ENCODE measurements at regions not wholly inside any gene's neighbourhood (a gene's known extent, or its start where the extent isn't known, plus 50 kb on each side); places are given as distances from the start of the nearest gene placed in this dataset.

- DNase-seq = no peak
These were observed 51.0 kb upstream of the PCBP1 start for GRCh38 chr2:70036290-70036689.

GRCh38 chr2:70035344-70035844 lies 51.9 kb upstream of the PCBP1 start:
- no peak for DNase-seq

- no peak for DNase-seq
These were observed 56.4 kb upstream of the PCBP1 start for GRCh38 chr2:70030724-70031420.

GRCh38 chr2:70029814-70030409 lies 57.4 kb upstream of the PCBP1 start:
- peak; percentile 22 to 74 for DNase-seq

- DNase-seq = no peak
These were observed 62.9 kb upstream of the ASPRV1 start for GRCh38 chr2:70024284-70024683.

- DNase-seq = peak; percentile 7 to 13
These were observed 57.7 kb upstream of the ASPRV1 start for GRCh38 chr2:70019096-70019495.

GRCh38 chr2:70017962-70018361 lies 56.5 kb upstream of the ASPRV1 start:
- no peak for DNase-seq

- DNase-seq = no peak
These were observed 53.5 kb upstream of the ASPRV1 start for GRCh38 chr2:70014959-70015358.

GRCh38 chr2:70012887-70013286 lies 51.5 kb upstream of the ASPRV1 start:
- DNase-seq = no peak

GRCh38 chr2:70011786-70012185 lies 50.4 kb upstream of the ASPRV1 start:
- no peak for DNase-seq

GRCh38 chr2:70011335-70011734 lies 49.9 kb upstream of the ASPRV1 start:
- no peak for DNase-seq

Measured in CD4-positive, alpha-beta T cell treated with Interferon alpha-2 for 1 hour (primary cell).